GM06990 (cell line): ENCODE measurements at regions not wholly inside any gene's neighbourhood (a gene's known extent, or its start where the extent isn't known, plus 50 kb on each side); places are given as distances from the start of the nearest gene placed in this dataset.

Experiments
- DNase-seq: peaks from one replicate; pipeline ENCODE4 v3.0.0-alpha.2; 2011; ENCODE audit not compliant: insufficient read length; ENCODE audit errors: extremely low read depth
- H3K27me3 ChIP-seq: replicated peaks from 2 replicates; pipeline ENCODE4 v1.6.0; 2011; ENCODE audit warnings: low read length; ENCODE audit not compliant: control insufficient read depth, insufficient read depth
- H3K36me3 ChIP-seq: 2 replicates; pipeline ENCODE4 v1.5.1; 2011; ENCODE audit warnings: low read length; ENCODE audit not compliant: control insufficient read depth, insufficient read depth
- H3K4me3 ChIP-seq: replicated peaks from 2 replicates; pipeline ENCODE4 v1.5.1; 2011; ENCODE audit warnings: low read depth, mild to moderate bottlenecking, control low read depth, low read length
- CTCF ChIP-seq: IDR thresholded peaks from 2 replicates; pipeline ENCODE4 v1.5.1; 2011; ENCODE audit warnings: low read length, control low read depth, mild to moderate bottlenecking, inconsistent platforms; ENCODE audit not compliant: insufficient read depth, poor library complexity, severe bottlenecking

- no peak overlapping the region for H3K4me3 ChIP-seq
- H3K27me3 ChIP-seq, result no peaks in the 10 kb centered on the region
- no peak for DNase-seq
- no peak for TF ChIP-seq CTCF
- H3K36me3 ChIP-seq, result no peaks in the 10 kb centered on the region
Observed at GRCh38 chr10:57249615-57250281, 888.7 kb upstream of the ZWINT start.

- DNase-seq, result no peak
- Histone ChIP-seq H3K4me3 (no peak overlapping the region), H3K36me3 (no peaks in the 10 kb centered on the region), H3K27me3 (no peaks in the 10 kb centered on the region)
- no peak for TF ChIP-seq CTCF
Observed at GRCh38 chr10:57247271-57247670, 886.2 kb upstream of the ZWINT start.

GRCh38 chr10:57225920-57226319 is 864.9 kb upstream of the ZWINT start:
- H3K4me3 ChIP-seq, result no peak overlapping the region
- H3K27me3 ChIP-seq, result no peaks in the 10 kb centered on the region
- TF ChIP-seq CTCF, result no peak
- DNase-seq, result no peak
- H3K36me3 ChIP-seq, result no peaks in the 10 kb centered on the region

- no peak for TF ChIP-seq CTCF
- H3K27me3 ChIP-seq, result no peaks in the 10 kb centered on the region
- no peak overlapping the region for H3K4me3 ChIP-seq
- DNase-seq, result no peak
- H3K36me3 ChIP-seq, result no peaks in the 10 kb centered on the region
Observed at GRCh38 chr10:57224811-57225210, 863.8 kb upstream of the ZWINT start.

GRCh38 chr10:57222603-57223002 is 861.5 kb upstream of the ZWINT start:
- no peaks in the 10 kb centered on the region for H3K36me3 ChIP-seq
- DNase-seq, result no peak
- no peak for TF ChIP-seq CTCF
- no peak overlapping the region for H3K4me3 ChIP-seq
- H3K27me3 ChIP-seq, result no peaks in the 10 kb centered on the region

GRCh38 chr10:57222129-57222528 is 861.1 kb upstream of the ZWINT start:
- DNase-seq, result no peak
- TF ChIP-seq CTCF, result no peak
- H3K36me3 ChIP-seq, result no peaks in the 10 kb centered on the region
- H3K27me3 ChIP-seq, result no peaks in the 10 kb centered on the region
- no peak overlapping the region for H3K4me3 ChIP-seq
